GM06990 (cell line): ENCODE measurements at regions not wholly inside any gene's neighbourhood (a gene's known extent, or its start where the extent isn't known, plus 50 kb on each side); places are given as distances from the start of the nearest gene placed in this dataset.
A peak's percentile ranks its signal among the peaks of the same experiment; 100 is the strongest.

Source experiments
- DNase-seq: peaks from one replicate; pipeline ENCODE4 v3.0.0-alpha.2; 2011; ENCODE audit not compliant: insufficient read length; ENCODE audit errors: extremely low read depth
- H3K27me3 ChIP-seq: replicated peaks from 2 replicates; pipeline ENCODE4 v1.6.0; 2011; ENCODE audit warnings: low read length; ENCODE audit not compliant: control insufficient read depth, insufficient read depth
- H3K36me3 ChIP-seq: 2 replicates; pipeline ENCODE4 v1.5.1; 2011; ENCODE audit warnings: low read length; ENCODE audit not compliant: control insufficient read depth, insufficient read depth
- H3K4me3 ChIP-seq: replicated peaks from 2 replicates; pipeline ENCODE4 v1.5.1; 2011; ENCODE audit warnings: low read depth, mild to moderate bottlenecking, control low read depth, low read length
- TF ChIP-seq, protein P1 (sequence below): IDR thresholded peaks from 2 replicates; pipeline ENCODE4 v1.5.1; 2011; ENCODE audit warnings: low read length, control low read depth, mild to moderate bottlenecking, inconsistent platforms; ENCODE audit not compliant: insufficient read depth, poor library complexity, severe bottlenecking

DNA sequence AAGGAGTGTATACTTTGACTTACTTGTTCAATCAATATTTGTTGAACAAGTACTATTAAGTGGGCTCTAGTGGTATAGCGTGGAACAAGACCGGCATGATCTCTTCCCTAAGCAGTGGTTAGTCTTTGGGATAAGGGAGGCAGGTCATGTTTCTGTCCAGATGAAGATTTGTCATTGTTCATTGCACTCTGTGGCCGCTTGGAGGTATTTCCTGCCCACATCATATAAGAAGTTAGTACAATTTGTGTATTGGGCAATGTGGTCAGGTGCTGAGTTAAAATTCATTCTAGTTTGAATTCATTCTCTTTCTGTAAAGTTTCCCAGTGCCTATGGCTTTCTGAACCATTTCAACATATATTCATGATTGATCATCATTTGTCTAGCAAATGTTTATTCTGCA lies 101.1 kb upstream of the SHISA3 start:
- DNase-seq, result no peak
- TF ChIP-seq, protein P1, sequence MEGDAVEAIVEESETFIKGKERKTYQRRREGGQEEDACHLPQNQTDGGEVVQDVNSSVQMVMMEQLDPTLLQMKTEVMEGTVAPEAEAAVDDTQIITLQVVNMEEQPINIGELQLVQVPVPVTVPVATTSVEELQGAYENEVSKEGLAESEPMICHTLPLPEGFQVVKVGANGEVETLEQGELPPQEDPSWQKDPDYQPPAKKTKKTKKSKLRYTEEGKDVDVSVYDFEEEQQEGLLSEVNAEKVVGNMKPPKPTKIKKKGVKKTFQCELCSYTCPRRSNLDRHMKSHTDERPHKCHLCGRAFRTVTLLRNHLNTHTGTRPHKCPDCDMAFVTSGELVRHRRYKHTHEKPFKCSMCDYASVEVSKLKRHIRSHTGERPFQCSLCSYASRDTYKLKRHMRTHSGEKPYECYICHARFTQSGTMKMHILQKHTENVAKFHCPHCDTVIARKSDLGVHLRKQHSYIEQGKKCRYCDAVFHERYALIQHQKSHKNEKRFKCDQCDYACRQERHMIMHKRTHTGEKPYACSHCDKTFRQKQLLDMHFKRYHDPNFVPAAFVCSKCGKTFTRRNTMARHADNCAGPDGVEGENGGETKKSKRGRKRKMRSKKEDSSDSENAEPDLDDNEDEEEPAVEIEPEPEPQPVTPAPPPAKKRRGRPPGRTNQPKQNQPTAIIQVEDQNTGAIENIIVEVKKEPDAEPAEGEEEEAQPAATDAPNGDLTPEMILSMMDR, result peak; percentile 21
- Histone ChIP-seq H3K27me3 (no peaks in the 10 kb centered on the region), H3K4me3 (no peak overlapping the region), H3K36me3 (no peaks in the 10 kb centered on the region)

DNA sequence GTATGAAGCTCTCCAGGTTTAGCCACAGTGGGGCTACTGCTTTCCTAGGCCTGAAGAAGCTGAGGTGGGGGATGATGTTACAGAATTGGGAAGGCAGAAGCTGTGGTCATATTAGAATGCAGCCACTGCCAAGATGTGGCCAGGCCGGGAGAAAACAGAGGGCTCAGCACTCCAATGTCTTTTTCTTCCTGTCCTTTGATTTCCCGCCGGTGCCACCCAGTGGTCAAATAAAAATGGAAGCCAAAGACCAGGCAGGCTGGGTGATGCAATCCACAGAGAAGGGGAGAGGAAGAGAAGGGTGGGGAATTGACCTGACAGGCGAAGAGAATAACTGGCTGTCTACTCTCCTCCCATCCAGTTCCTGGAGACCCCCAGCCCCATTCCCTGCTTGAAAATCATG lies 94.9 kb upstream of the SHISA3 start:
- H3K27me3 ChIP-seq, result no peaks in the 10 kb centered on the region
- no peaks in the 10 kb centered on the region for H3K36me3 ChIP-seq
- TF ChIP-seq, protein P1, result peak; percentile 47
- H3K4me3 ChIP-seq, result no peak overlapping the region
- DNase-seq, result no peak

DNA sequence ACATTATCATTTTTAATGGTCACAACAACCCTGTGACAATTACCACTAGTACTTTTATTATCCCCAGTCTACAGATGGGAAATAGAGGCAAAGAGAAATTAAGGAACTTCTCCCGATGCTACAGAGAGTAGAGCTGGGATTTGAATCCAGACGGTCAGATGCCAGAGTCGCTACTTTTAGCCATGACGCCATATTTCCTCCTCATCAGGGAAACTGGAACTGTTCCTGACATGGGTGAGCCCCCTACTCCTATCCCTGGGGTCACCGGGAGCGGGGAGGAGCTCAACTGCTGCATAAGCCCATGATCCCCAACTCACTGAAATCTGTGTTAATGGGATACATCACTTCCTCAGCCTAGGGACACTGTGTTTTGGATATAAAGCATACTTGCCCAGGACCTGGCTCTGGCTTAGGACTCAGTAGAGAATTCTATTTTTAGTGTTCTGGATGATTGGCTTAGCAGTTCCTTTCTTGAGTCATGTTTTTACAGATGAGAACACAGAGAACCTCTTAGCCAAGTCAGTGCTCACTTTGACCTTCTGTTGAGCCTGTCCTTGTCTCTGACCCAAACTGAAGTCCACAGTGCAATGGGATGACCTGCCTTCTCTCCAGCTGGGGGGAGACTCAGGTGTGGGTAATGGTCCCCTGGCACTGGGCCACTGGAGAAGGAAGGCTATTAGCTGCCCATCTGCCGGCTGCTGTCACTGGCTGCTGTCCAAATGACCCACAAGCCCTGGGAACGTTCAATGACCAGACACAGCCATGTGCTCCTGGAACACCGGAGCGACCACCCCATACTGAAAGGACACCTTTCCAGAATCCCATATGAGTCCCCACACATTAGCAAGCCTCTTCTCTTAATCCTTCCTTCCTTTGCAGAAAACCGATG lies 90.8 kb upstream of the SHISA3 start:
- no peak for DNase-seq
- Histone ChIP-seq H3K36me3 (no peaks in the 10 kb centered on the region), H3K4me3 (no peak overlapping the region), H3K27me3 (no peaks in the 10 kb centered on the region)
- TF ChIP-seq, protein P1, result no peak

GRCh38 chr4:42308247-42308646 lies 89.0 kb upstream of the SHISA3 start:
- H3K27me3 ChIP-seq, result no peaks in the 10 kb centered on the region
- H3K4me3 ChIP-seq, result no peak overlapping the region
- no peak for DNase-seq
- TF ChIP-seq, protein P1, result no peak
- H3K36me3 ChIP-seq, result no peaks in the 10 kb centered on the region

GRCh38 chr4:42309361-42310260 lies 87.7 kb upstream of the SHISA3 start:
- DNase-seq, result no peak
- TF ChIP-seq, protein P1, result no peak
- no peak overlapping the region for H3K4me3 ChIP-seq
- H3K36me3 ChIP-seq, result no peaks in the 10 kb centered on the region
- no peaks in the 10 kb centered on the region for H3K27me3 ChIP-seq
